ENCODE measurements at regions not wholly inside any gene's neighbourhood (a gene's known extent, or its start where the extent isn't known, plus 50 kb on each side); places are given as distances from the start of the nearest gene placed in this dataset.

GRCh38 chr18:66833646-66834045 is 229.8 kb upstream of the CDH19 start:
- Histone ChIP-seq H3K36me3 (ENCODE audit: control insufficient read depth in 1 of 2, insufficient read depth in 2 of 2, low read depth in 1 of 2, low read length in 2 of 2) (no peaks in the 10 kb centered on the region), H3K4me1 (ENCODE audit: control insufficient read depth, insufficient read depth, low read depth, low read length) (no peaks in the 10 kb centered on the region), H2AK5ac (ENCODE audit: low read length, severe bottlenecking) (no peak overlapping the region), H3K79me1 (replicated peaks; ENCODE audit: low read length, poor library complexity, severe bottlenecking) (no peaks in the 10 kb centered on the region), H4K8ac (ENCODE audit: low read length) (no peak overlapping the region), H3K4me2 (ENCODE audit: low read length, poor library complexity, severe bottlenecking) (no peak overlapping the region), H3K4me3 (ENCODE audit: insufficient read depth in 1 of 2, low read depth in 1 of 2, low read length in 2 of 2) (no peak overlapping the region), H4K91ac (ENCODE audit: low read length) (no peak overlapping the region), H3K9me3 (ENCODE audit: control insufficient read depth, low read length) (no peaks in the 10 kb centered on the region), H3K14ac (ENCODE audit: low read length in 2 of 2) (no peak overlapping the region), H3K27me3 (ENCODE audit: control insufficient read depth in 1 of 2, insufficient read depth in 1 of 2, low read length in 2 of 2) (no peaks in the 10 kb centered on the region), H2BK15ac (ENCODE audit: low read depth, poor library complexity, severe bottlenecking) (no peak overlapping the region), H3K9ac (ENCODE audit: low read length) (no peak overlapping the region), H2BK12ac (ENCODE audit: low read length in 2 of 2) (no peak overlapping the region), H3K18ac (ENCODE audit: low read depth in 1 of 2, low read length in 2 of 2) (no peak overlapping the region), H2BK120ac (ENCODE audit: low read depth, low read length) (no peak overlapping the region), H3K27ac (ENCODE audit: low read length, poor library complexity, severe bottlenecking) (no peak overlapping the region), H3K23ac (ENCODE audit: low read length in 2 of 2) (no peak overlapping the region), H3K4ac (ENCODE audit: low read depth in 1 of 2, low read length in 2 of 2) (no peak overlapping the region), H2BK5ac (ENCODE audit: low read depth, low read length, poor library complexity, severe bottlenecking) (no peak overlapping the region), H2AFZ (ENCODE audit: low read depth, low read length) (no peak overlapping the region)
- no peak for DNase-seq
- WGBS = 90% methylated on average over 2 of the region's 4 CpGs

GRCh38 chr18:66826211-66826610 is 222.3 kb upstream of the CDH19 start:
- H2AFZ ChIP-seq (ENCODE audit: low read depth, low read length) = no peak overlapping the region
- no peak overlapping the region for H3K18ac ChIP-seq (ENCODE audit: low read depth in 1 of 2, low read length in 2 of 2)
- no peak overlapping the region for H2BK12ac ChIP-seq (ENCODE audit: low read length in 2 of 2)
- no peak overlapping the region for H2BK15ac ChIP-seq (ENCODE audit: low read depth, poor library complexity, severe bottlenecking)
- H3K9me3 ChIP-seq (ENCODE audit: control insufficient read depth, low read length) = no peaks in the 10 kb centered on the region
- H3K4me2 ChIP-seq (ENCODE audit: low read length, poor library complexity, severe bottlenecking) = no peak overlapping the region
- H2BK5ac ChIP-seq (ENCODE audit: low read depth, low read length, poor library complexity, severe bottlenecking) = no peak overlapping the region
- no peak for DNase-seq
- H3K4me3 ChIP-seq (ENCODE audit: insufficient read depth in 1 of 2, low read depth in 1 of 2, low read length in 2 of 2) = no peak overlapping the region
- H3K79me1 ChIP-seq (replicated peaks; ENCODE audit: low read length, poor library complexity, severe bottlenecking) = no peaks in the 10 kb centered on the region
- H3K27me3 ChIP-seq (ENCODE audit: control insufficient read depth in 1 of 2, insufficient read depth in 1 of 2, low read length in 2 of 2) = no peaks in the 10 kb centered on the region
- H3K14ac ChIP-seq (ENCODE audit: low read length in 2 of 2) = no peak overlapping the region
- H2AK5ac ChIP-seq (ENCODE audit: low read length, severe bottlenecking) = no peak overlapping the region
- no peak overlapping the region for H3K23ac ChIP-seq (ENCODE audit: low read length in 2 of 2)
- no peak overlapping the region for H4K91ac ChIP-seq (ENCODE audit: low read length)
- WGBS = 100% methylated on average over 1 of the region's 1 CpG
- no peak overlapping the region for H2BK120ac ChIP-seq (ENCODE audit: low read depth, low read length)
- no peak overlapping the region for H3K4ac ChIP-seq (ENCODE audit: low read depth in 1 of 2, low read length in 2 of 2)
- H3K27ac ChIP-seq (ENCODE audit: low read length, poor library complexity, severe bottlenecking) = no peak overlapping the region
- H4K8ac ChIP-seq (ENCODE audit: low read length) = no peak overlapping the region
- H3K36me3 ChIP-seq (ENCODE audit: control insufficient read depth in 1 of 2, insufficient read depth in 2 of 2, low read depth in 1 of 2, low read length in 2 of 2) = no peaks in the 10 kb centered on the region
- H3K9ac ChIP-seq (ENCODE audit: low read length) = no peak overlapping the region
- no peaks in the 10 kb centered on the region for H3K4me1 ChIP-seq (ENCODE audit: control insufficient read depth, insufficient read depth, low read depth, low read length)

GRCh38 chr18:66825347-66825746 is 221.5 kb upstream of the CDH19 start:
- Histone ChIP-seq H3K4me2 (ENCODE audit: low read length, poor library complexity, severe bottlenecking) (no peak overlapping the region), H3K14ac (ENCODE audit: low read length in 2 of 2) (no peak overlapping the region), H2AFZ (ENCODE audit: low read depth, low read length) (no peak overlapping the region), H2BK15ac (ENCODE audit: low read depth, poor library complexity, severe bottlenecking) (no peak overlapping the region), H4K91ac (ENCODE audit: low read length) (no peak overlapping the region), H3K79me1 (replicated peaks; ENCODE audit: low read length, poor library complexity, severe bottlenecking) (no peaks in the 10 kb centered on the region), H3K27me3 (ENCODE audit: control insufficient read depth in 1 of 2, insufficient read depth in 1 of 2, low read length in 2 of 2) (no peaks in the 10 kb centered on the region), H3K4me1 (ENCODE audit: control insufficient read depth, insufficient read depth, low read depth, low read length) (no peaks in the 10 kb centered on the region), H3K4me3 (ENCODE audit: insufficient read depth in 1 of 2, low read depth in 1 of 2, low read length in 2 of 2) (no peak overlapping the region), H2AK5ac (ENCODE audit: low read length, severe bottlenecking) (no peak overlapping the region), H3K23ac (ENCODE audit: low read length in 2 of 2) (no peak overlapping the region), H2BK12ac (ENCODE audit: low read length in 2 of 2) (no peak overlapping the region), H4K8ac (ENCODE audit: low read length) (no peak overlapping the region), H3K4ac (ENCODE audit: low read depth in 1 of 2, low read length in 2 of 2) (no peak overlapping the region), H3K9me3 (ENCODE audit: control insufficient read depth, low read length) (no peaks in the 10 kb centered on the region), H2BK5ac (ENCODE audit: low read depth, low read length, poor library complexity, severe bottlenecking) (no peak overlapping the region), H2BK120ac (ENCODE audit: low read depth, low read length) (no peak overlapping the region), H3K27ac (ENCODE audit: low read length, poor library complexity, severe bottlenecking) (no peak overlapping the region), H3K36me3 (ENCODE audit: control insufficient read depth in 1 of 2, insufficient read depth in 2 of 2, low read depth in 1 of 2, low read length in 2 of 2) (no peaks in the 10 kb centered on the region), H3K18ac (ENCODE audit: low read depth in 1 of 2, low read length in 2 of 2) (no peak overlapping the region), H3K9ac (ENCODE audit: low read length) (no peak overlapping the region)
- WGBS = 100% methylated on average over 1 of the region's 3 CpGs
- no peak for DNase-seq

GRCh38 chr18:66819235-66819634 is 215.3 kb upstream of the CDH19 start:
- Histone ChIP-seq H4K91ac (ENCODE audit: low read length) (no peak overlapping the region), H3K9me3 (ENCODE audit: control insufficient read depth, low read length) (no peaks in the 10 kb centered on the region), H3K79me1 (replicated peaks; ENCODE audit: low read length, poor library complexity, severe bottlenecking) (no peaks in the 10 kb centered on the region), H3K27me3 (ENCODE audit: control insufficient read depth in 1 of 2, insufficient read depth in 1 of 2, low read length in 2 of 2) (no peaks in the 10 kb centered on the region), H3K4me2 (ENCODE audit: low read length, poor library complexity, severe bottlenecking) (no peak overlapping the region), H3K4ac (ENCODE audit: low read depth in 1 of 2, low read length in 2 of 2) (no peak overlapping the region), H2AK5ac (ENCODE audit: low read length, severe bottlenecking) (no peak overlapping the region), H3K4me3 (ENCODE audit: insufficient read depth in 1 of 2, low read depth in 1 of 2, low read length in 2 of 2) (no peak overlapping the region), H3K9ac (ENCODE audit: low read length) (no peak overlapping the region), H2BK15ac (ENCODE audit: low read depth, poor library complexity, severe bottlenecking) (no peak overlapping the region), H3K4me1 (ENCODE audit: control insufficient read depth, insufficient read depth, low read depth, low read length) (no peaks in the 10 kb centered on the region), H2AFZ (ENCODE audit: low read depth, low read length) (no peak overlapping the region), H3K23ac (ENCODE audit: low read length in 2 of 2) (no peak overlapping the region), H3K27ac (ENCODE audit: low read length, poor library complexity, severe bottlenecking) (no peak overlapping the region), H3K14ac (ENCODE audit: low read length in 2 of 2) (no peak overlapping the region), H3K18ac (ENCODE audit: low read depth in 1 of 2, low read length in 2 of 2) (no peak overlapping the region), H3K36me3 (ENCODE audit: control insufficient read depth in 1 of 2, insufficient read depth in 2 of 2, low read depth in 1 of 2, low read length in 2 of 2) (no peaks in the 10 kb centered on the region), H4K8ac (ENCODE audit: low read length) (no peak overlapping the region), H2BK12ac (ENCODE audit: low read length in 2 of 2) (no peak overlapping the region), H2BK120ac (ENCODE audit: low read depth, low read length) (no peak overlapping the region), H2BK5ac (ENCODE audit: low read depth, low read length, poor library complexity, severe bottlenecking) (no peak overlapping the region)
- DNase-seq = no peak
- 91% methylated on average over 1 of the region's 1 CpG for WGBS

All from mesenchymal stem cell (in vitro differentiated cells and primary cell).